ENCODE measurements at regions not wholly inside any gene's neighbourhood (a gene's known extent, or its start where the extent isn't known, plus 50 kb on each side); places are given as distances from the start of the nearest gene placed in this dataset.

DNA sequence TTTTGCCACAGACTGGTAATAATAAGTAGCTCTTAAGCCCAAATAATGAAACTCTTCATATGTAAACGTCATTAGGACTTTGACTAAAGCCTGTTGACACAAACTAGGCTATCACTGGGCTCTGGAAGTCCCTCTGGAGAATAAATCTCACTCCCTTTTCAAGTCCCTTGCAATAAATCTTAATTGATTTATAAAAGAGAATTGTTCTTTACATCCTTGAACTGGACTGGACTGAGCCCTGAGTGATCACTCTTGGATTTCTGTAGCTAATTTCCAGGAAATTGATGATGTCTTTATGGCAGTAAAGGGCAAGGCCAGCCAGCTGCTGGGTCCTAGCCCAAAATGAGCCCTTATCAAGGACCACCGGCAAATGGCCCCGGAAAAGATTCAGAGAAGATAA, 1162.7 kb downstream of the BCL11B start:
- ATAC-seq (replicated peaks in 1 of 4) = no peak
- ChIA-PET CTCF (interaction anchor here in 1 of 2 donors (0.5 kb wide), 1 partner anchor 396 kb away, joined by 4 read pairs; no protein-coding TSS in a partner anchor), POLR2A (no interaction called here)
- no peak for DNase-seq
- Mint-ChIP-seq H3K9me3 (no peaks in the 10 kb centered on the region), H3K4me1 (peaks cover under 1 to 13% (median 6%) of the 10 kb centered on the region in 3 donors), H3K27ac (no peak overlapping the region), H3K4me3 (no peak overlapping the region), H3K27me3 (no peaks in the 10 kb centered on the region), H3K36me3 (no peaks in the 10 kb centered on the region)
- Histone ChIP-seq H3K4me1 (ENCODE audit: control insufficient read depth in 1 of 2, extremely low read depth in 1 of 2, insufficient read depth in 2 of 2, low read length in 2 of 2) (no peaks in the 10 kb centered on the region), H3K27ac (ENCODE audit: low read length) (no peak overlapping the region), H3K9me3 (no peaks in the 10 kb centered on the region), H3K4me3 (ENCODE audit: control insufficient read depth in 1 of 2, extremely low read depth in 1 of 2, low read length in 1 of 2) (no peak overlapping the region), H3K36me3 (ENCODE audit: control insufficient read depth in 2 of 2, extremely low read depth in 1 of 2, insufficient read depth in 1 of 2, low read length in 1 of 2) (no peaks in the 10 kb centered on the region), H3K27me3 (replicated peaks in 1 of 2; ENCODE audit: control insufficient read depth in 2 of 2, extremely low read depth in 1 of 2, insufficient read depth in 2 of 2, low read length in 1 of 2) (no peaks in the 10 kb centered on the region)
- no CpG with 5 or more reads among the region's 3 CpGs for WGBS (ENCODE audit: insufficient coverage)

DNA sequence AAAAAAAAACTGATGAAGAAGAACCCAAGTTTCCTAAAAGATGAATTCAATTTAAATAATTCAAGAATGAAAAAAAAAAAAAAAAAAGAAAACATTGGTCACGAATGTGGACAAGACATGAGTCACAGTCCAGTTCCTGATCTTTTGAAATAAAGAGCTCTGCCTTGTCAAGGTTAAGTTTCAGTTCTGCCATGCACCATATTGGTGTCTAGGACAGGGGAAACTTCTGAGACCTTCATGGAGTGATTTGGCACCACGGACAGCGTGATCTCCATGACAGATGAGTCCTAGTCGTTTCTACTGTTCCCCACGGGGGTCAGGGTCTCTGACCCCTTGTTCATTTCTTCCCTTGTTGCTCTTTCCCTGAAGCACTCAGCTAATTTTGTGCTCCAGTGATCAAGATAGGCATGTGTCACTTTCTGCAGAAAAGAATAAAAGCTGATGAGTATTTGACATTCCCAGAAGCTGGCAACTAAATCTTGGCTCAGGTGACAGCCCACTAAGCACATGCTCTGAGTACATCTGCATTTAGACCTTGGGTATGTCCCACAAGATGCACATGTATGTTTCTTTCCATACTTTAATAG, 1159.7 kb downstream of the BCL11B start:
- ChIA-PET POLR2A (interaction anchor here (0.6 to 0.7 kb wide), 3 partner anchors 92 to 753 kb away, joined by 3 to 10 read pairs (median 4); no protein-coding TSS in a partner anchor), CTCF (interaction anchor here in 1 of 2 donors (0.6 to 0.8 kb wide), 3 partner anchors 123 to 700 kb away, joined by 3 to 4 read pairs (median 3); no protein-coding TSS in a partner anchor)
- Mint-ChIP-seq H3K9me3 (no peaks in the 10 kb centered on the region), H3K36me3 (no peaks in the 10 kb centered on the region), H3K4me3 (no peak overlapping the region), H3K27me3 (no peaks in the 10 kb centered on the region), H3K27ac (no peak overlapping the region), H3K4me1 (peaks cover 0 to 6% (median 5%) of the 10 kb centered on the region in 3 donors)
- Histone ChIP-seq H3K4me3 (ENCODE audit: control insufficient read depth in 1 of 2, extremely low read depth in 1 of 2, low read length in 1 of 2) (no peak overlapping the region), H3K36me3 (ENCODE audit: control insufficient read depth in 2 of 2, extremely low read depth in 1 of 2, insufficient read depth in 1 of 2, low read length in 1 of 2) (no peaks in the 10 kb centered on the region), H3K4me1 (ENCODE audit: control insufficient read depth in 1 of 2, extremely low read depth in 1 of 2, insufficient read depth in 2 of 2, low read length in 2 of 2) (no peaks in the 10 kb centered on the region), H3K9me3 (no peaks in the 10 kb centered on the region), H3K27ac (ENCODE audit: low read length) (no peak overlapping the region), H3K27me3 (replicated peaks in 1 of 2; ENCODE audit: control insufficient read depth in 2 of 2, extremely low read depth in 1 of 2, insufficient read depth in 2 of 2, low read length in 1 of 2) (no peaks in the 10 kb centered on the region)
- WGBS (ENCODE audit: insufficient coverage) = 93% methylated on average over 2 of the region's 5 CpGs
- ATAC-seq (replicated peaks in 1 of 4) (no peak), DNase-seq (no peak)

DNA sequence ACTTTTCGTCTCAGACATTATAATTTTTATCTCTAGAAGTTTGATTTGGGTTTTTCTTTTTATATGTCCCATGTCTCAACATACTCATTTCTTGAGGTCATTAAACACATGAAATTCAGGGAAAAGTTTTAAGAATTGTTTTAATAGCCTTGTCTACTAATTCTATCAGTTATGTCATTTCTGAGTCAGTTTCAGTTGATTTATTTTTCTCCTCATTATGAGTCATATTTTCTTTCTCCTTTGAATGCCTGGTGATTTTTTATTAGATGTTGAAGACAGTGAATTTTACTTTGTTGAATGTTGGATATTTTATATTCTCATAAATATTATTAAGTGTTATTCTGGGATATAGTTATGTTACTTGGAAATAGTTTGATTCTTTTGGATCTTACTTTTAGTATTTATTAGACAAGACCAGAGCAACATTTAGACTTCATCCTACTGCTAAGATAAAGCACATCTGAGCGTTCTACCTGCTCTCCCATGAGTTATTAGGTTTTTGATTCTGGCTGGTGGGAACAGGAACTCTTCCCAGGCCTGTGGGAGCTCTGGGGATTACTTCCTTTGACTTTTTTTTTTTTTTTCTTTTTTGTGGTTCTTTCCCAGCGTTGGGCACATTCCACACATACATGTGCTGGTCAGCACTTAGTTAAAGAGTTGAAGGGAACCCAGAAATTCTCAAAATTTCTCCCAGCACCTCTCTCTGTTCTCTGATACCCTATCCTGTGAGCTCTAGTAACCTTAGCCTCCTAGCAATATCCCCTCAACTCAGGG, 1157.7 kb downstream of the BCL11B start:
- CTCF ChIA-PET = interaction anchor here in 1 of 2 donors (1.4 kb wide), 1 partner anchor 137 kb away, joined by 3 read pairs; no protein-coding TSS in a partner anchor
- DNase-seq (no peak), ATAC-seq (replicated peaks in 1 of 4) (no peak)
- Mint-ChIP-seq H3K4me3 (no peak overlapping the region), H3K27ac (no peak overlapping the region), H3K36me3 (no peaks in the 10 kb centered on the region), H3K9me3 (no peaks in the 10 kb centered on the region), H3K27me3 (no peaks in the 10 kb centered on the region), H3K4me1 (peaks cover 0 to 6% (median 0%) of the 10 kb centered on the region in 3 donors)
- no peaks in the 10 kb centered on the region for H3K27me3 ChIP-seq (replicated peaks in 1 of 2; ENCODE audit: control insufficient read depth in 2 of 2, extremely low read depth in 1 of 2, insufficient read depth in 2 of 2, low read length in 1 of 2)
- no peaks in the 10 kb centered on the region for H3K4me1 ChIP-seq (ENCODE audit: control insufficient read depth in 1 of 2, extremely low read depth in 1 of 2, insufficient read depth in 2 of 2, low read length in 2 of 2)
- POLR2A ChIA-PET = interaction anchor here in 1 of 2 donors (0.6 kb wide), 1 partner anchor 426 kb away, joined by 4 read pairs; no protein-coding TSS in a partner anchor
- H3K36me3 ChIP-seq (ENCODE audit: control insufficient read depth in 2 of 2, extremely low read depth in 1 of 2, insufficient read depth in 1 of 2, low read length in 1 of 2) = no peaks in the 10 kb centered on the region
- no peak overlapping the region for H3K27ac ChIP-seq (ENCODE audit: low read length)
- WGBS (ENCODE audit: insufficient coverage) = no CpG with 5 or more reads among the region's 3 CpGs
- no peaks in the 10 kb centered on the region for H3K9me3 ChIP-seq
- no peak overlapping the region for H3K4me3 ChIP-seq (ENCODE audit: control insufficient read depth in 1 of 2, extremely low read depth in 1 of 2, low read length in 1 of 2)

DNA sequence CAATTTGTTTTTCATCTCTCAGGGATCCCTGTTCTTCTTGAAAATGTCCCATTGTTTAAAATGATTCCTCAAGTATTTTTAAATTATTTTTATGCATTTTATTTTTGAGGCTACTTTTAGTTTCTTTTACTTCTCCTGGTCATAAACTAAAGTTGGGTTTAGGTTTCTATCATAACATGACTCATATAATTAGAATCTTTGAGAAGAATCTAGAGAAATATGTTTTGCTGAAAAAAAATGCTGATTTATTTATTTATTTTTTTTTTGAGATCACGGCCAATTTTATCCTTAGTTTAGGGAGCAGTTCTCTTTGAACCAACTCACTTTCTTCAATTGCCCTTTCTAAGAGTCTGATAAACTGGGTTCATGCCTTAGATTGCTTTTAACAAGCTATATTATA, 1157.1 kb downstream of the BCL11B start:
- H3K36me3 ChIP-seq (ENCODE audit: control insufficient read depth in 2 of 2, extremely low read depth in 1 of 2, insufficient read depth in 1 of 2, low read length in 1 of 2) = no peaks in the 10 kb centered on the region
- no peak overlapping the region for H3K27ac ChIP-seq (ENCODE audit: low read length)
- Mint-ChIP-seq H3K27ac (no peak overlapping the region), H3K4me3 (no peak overlapping the region), H3K27me3 (no peaks in the 10 kb centered on the region), H3K9me3 (no peaks in the 10 kb centered on the region), H3K4me1 (peaks cover 0 to 6% (median 0%) of the 10 kb centered on the region in 3 donors), H3K36me3 (peaks cover 3% of the 10 kb centered on the region)
- no peaks in the 10 kb centered on the region for H3K9me3 ChIP-seq
- no CpG with 5 or more reads among the region's 1 CpG for WGBS (ENCODE audit: insufficient coverage)
- no peak overlapping the region for H3K4me3 ChIP-seq (ENCODE audit: control insufficient read depth in 1 of 2, extremely low read depth in 1 of 2, low read length in 1 of 2)
- CTCF ChIA-PET = no interaction called here
- ATAC-seq (replicated peaks in 1 of 4) (no peak), DNase-seq (no peak)
- H3K4me1 ChIP-seq (ENCODE audit: control insufficient read depth in 1 of 2, extremely low read depth in 1 of 2, insufficient read depth in 2 of 2, low read length in 2 of 2) = no peaks in the 10 kb centered on the region
- POLR2A ChIA-PET = interaction anchor here in 1 of 2 donors (0.6 kb wide), 1 partner anchor 507 kb away, joined by 8 read pairs; no protein-coding TSS in a partner anchor
- H3K27me3 ChIP-seq (replicated peaks in 1 of 2; ENCODE audit: control insufficient read depth in 2 of 2, extremely low read depth in 1 of 2, insufficient read depth in 2 of 2, low read length in 1 of 2) = no peaks in the 10 kb centered on the region

DNA sequence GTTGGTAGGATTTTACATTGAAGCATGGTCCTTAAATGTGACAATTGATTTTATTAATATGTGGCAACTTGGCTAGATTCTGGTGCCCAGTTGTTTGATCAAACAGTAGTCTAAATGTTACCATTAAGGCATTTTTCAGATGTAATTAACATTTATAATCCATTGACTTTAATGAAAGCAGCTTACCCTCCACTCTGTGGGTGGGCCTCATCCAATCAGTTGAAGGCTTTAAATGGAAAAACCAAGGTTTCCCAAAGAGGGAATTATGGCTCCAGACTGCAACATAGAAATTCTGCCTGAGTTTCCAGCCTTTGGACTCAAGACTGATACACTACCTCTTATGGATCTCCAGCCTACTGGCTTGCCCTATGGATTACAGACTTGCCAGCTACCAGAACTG, 1153.2 kb downstream of the BCL11B start:
- Histone ChIP-seq H3K36me3 (ENCODE audit: control insufficient read depth in 2 of 2, extremely low read depth in 1 of 2, insufficient read depth in 1 of 2, low read length in 1 of 2) (no peaks in the 10 kb centered on the region), H3K27ac (ENCODE audit: low read length) (no peak overlapping the region), H3K4me1 (ENCODE audit: control insufficient read depth in 1 of 2, extremely low read depth in 1 of 2, insufficient read depth in 2 of 2, low read length in 2 of 2) (peaks cover 0 to 5% of the 10 kb centered on the region in 2 experiments), H3K9me3 (no peaks in the 10 kb centered on the region), H3K4me3 (ENCODE audit: control insufficient read depth in 1 of 2, extremely low read depth in 1 of 2, low read length in 1 of 2) (no peak overlapping the region), H3K27me3 (replicated peaks in 1 of 2; ENCODE audit: control insufficient read depth in 2 of 2, extremely low read depth in 1 of 2, insufficient read depth in 2 of 2, low read length in 1 of 2) (no peaks in the 10 kb centered on the region)
- ChIA-PET POLR2A (interaction anchor here (0.6 to 0.8 kb wide), 2 partner anchors 18 to 321 kb away, joined by 3 read pairs; no protein-coding TSS in a partner anchor), CTCF (no interaction called here)
- Mint-ChIP-seq H3K36me3 (peaks cover 6% of the 10 kb centered on the region), H3K4me3 (no peak overlapping the region), H3K9me3 (peaks cover 3 to 9% (median 7%) of the 10 kb centered on the region in 3 donors), H3K27ac (no peak overlapping the region), H3K27me3 (no peaks in the 10 kb centered on the region), H3K4me1 (peaks cover 14 to 21% (median 14%) of the 10 kb centered on the region in 3 donors)
- ATAC-seq (replicated peaks in 1 of 4) (no peak), DNase-seq (no peak)

DNA sequence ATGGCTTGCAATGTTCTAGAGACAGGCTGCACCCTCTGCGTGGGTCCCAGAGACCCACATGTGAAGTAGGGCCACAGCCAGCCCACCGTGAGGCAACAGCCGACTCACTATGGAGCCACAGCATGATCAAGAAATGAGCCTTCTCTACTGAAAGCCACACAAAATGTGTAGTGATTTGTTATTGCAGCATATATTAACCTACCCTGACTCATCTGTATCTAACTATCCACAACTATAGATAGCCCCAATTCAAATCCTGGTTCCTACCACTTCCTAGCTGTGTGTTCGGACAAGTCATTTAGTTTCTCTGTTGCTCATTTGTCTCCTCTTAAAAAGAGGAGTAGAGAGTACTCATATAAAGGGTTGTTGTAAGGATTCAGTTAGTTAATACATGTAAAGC, 1152.3 kb downstream of the BCL11B start:
- CTCF ChIA-PET = interaction anchor here in 1 of 2 donors (0.6 kb wide), 1 partner anchor 210 kb away, joined by 3 read pairs; no protein-coding TSS in a partner anchor
- H3K27me3 ChIP-seq (replicated peaks in 1 of 2; ENCODE audit: control insufficient read depth in 2 of 2, extremely low read depth in 1 of 2, insufficient read depth in 2 of 2, low read length in 1 of 2) = no peaks in the 10 kb centered on the region
- no CpG with 5 or more reads among the region's 4 CpGs for WGBS (ENCODE audit: insufficient coverage)
- no peak overlapping the region for H3K4me3 Mint-ChIP-seq
- H3K27ac Mint-ChIP-seq = no peak overlapping the region
- H3K4me1 ChIP-seq (ENCODE audit: control insufficient read depth in 1 of 2, extremely low read depth in 1 of 2, insufficient read depth in 2 of 2, low read length in 2 of 2) = peaks cover 0 to 5% of the 10 kb centered on the region in 2 experiments
- H3K4me3 ChIP-seq (ENCODE audit: control insufficient read depth in 1 of 2, extremely low read depth in 1 of 2, low read length in 1 of 2) = no peak overlapping the region
- H3K9me3 ChIP-seq = no peaks in the 10 kb centered on the region
- H3K4me1 Mint-ChIP-seq = peaks cover 14 to 21% (median 14%) of the 10 kb centered on the region in 3 donors
- no peak overlapping the region for H3K27ac ChIP-seq (ENCODE audit: low read length)
- no peaks in the 10 kb centered on the region for H3K36me3 ChIP-seq (ENCODE audit: control insufficient read depth in 2 of 2, extremely low read depth in 1 of 2, insufficient read depth in 1 of 2, low read length in 1 of 2)
- ATAC-seq (replicated peaks in 1 of 4) = no peak
- POLR2A ChIA-PET = interaction anchor here in 1 of 2 donors (0.6 to 0.7 kb wide), 2 partner anchors 16 to 18 kb away, joined by 4 to 5 read pairs; no protein-coding TSS in a partner anchor
- DNase-seq = no peak
- peaks cover 12% of the 10 kb centered on the region for H3K36me3 Mint-ChIP-seq
- no peaks in the 10 kb centered on the region for H3K27me3 Mint-ChIP-seq
- peaks cover 3 to 16% (median 7%) of the 10 kb centered on the region in 3 donors for H3K9me3 Mint-ChIP-seq
